ENCODE measurements at regions not wholly inside any gene's neighbourhood (a gene's known extent, or its start where the extent isn't known, plus 50 kb on each side); places are given as distances from the start of the nearest gene placed in this dataset.

- Histone ChIP-seq H3K79me2 (ENCODE audit: insufficient read depth, low read depth) (no peaks in the 10 kb centered on the region), H3K4me1 (ENCODE audit: low read depth, poor library complexity, severe bottlenecking) (no peaks in the 10 kb centered on the region), H2AFZ (ENCODE audit: low read depth) (no peak overlapping the region), H3K4me2 (no peak overlapping the region), H3K4me3 (IDR thresholded peaks at IDR 0.05; ENCODE audit: insufficient read depth, low read depth, low read length) (no peak overlapping the region), H3K27me3 (ENCODE audit: insufficient read depth, low read depth) (no peaks in the 10 kb centered on the region), H3K36me3 (ENCODE audit: insufficient read depth) (no peaks in the 10 kb centered on the region), H3K9ac (no peak overlapping the region), H3K27ac (no peak overlapping the region), H4K20me1 (ENCODE audit: insufficient read depth) (no peaks in the 10 kb centered on the region)
- no peak for TF ChIP-seq CTCF (conservative IDR thresholded peaks at IDR 0.05; ENCODE audit: low read depth, low read length)
Measured at GRCh38 chr4:181265370-181265769, 977.8 kb upstream of the TENM3 start.

- TF ChIP-seq CTCF (conservative IDR thresholded peaks at IDR 0.05; ENCODE audit: low read depth, low read length): no peak
- no peak overlapping the region for H3K27ac ChIP-seq
- H2AFZ ChIP-seq (ENCODE audit: low read depth): no peak overlapping the region
- no peak overlapping the region for H3K4me2 ChIP-seq
- no peaks in the 10 kb centered on the region for H3K36me3 ChIP-seq (ENCODE audit: insufficient read depth)
- no peak overlapping the region for H3K9ac ChIP-seq
- no peaks in the 10 kb centered on the region for H3K4me1 ChIP-seq (ENCODE audit: low read depth, poor library complexity, severe bottlenecking)
- H4K20me1 ChIP-seq (ENCODE audit: insufficient read depth): no peaks in the 10 kb centered on the region
- no peaks in the 10 kb centered on the region for H3K79me2 ChIP-seq (ENCODE audit: insufficient read depth, low read depth)
- H3K27me3 ChIP-seq (ENCODE audit: insufficient read depth, low read depth): no peaks in the 10 kb centered on the region
- H3K4me3 ChIP-seq (IDR thresholded peaks at IDR 0.05; ENCODE audit: insufficient read depth, low read depth, low read length): no peak overlapping the region
Measured at GRCh38 chr4:181271116-181271640, 972.0 kb upstream of the TENM3 start.

GRCh38 chr4:181272422-181272821, 970.8 kb upstream of the TENM3 start:
- Histone ChIP-seq H3K4me3 (IDR thresholded peaks at IDR 0.05; ENCODE audit: insufficient read depth, low read depth, low read length) (no peak overlapping the region), H4K20me1 (ENCODE audit: insufficient read depth) (no peaks in the 10 kb centered on the region), H3K9ac (no peak overlapping the region), H3K27me3 (ENCODE audit: insufficient read depth, low read depth) (no peaks in the 10 kb centered on the region), H2AFZ (ENCODE audit: low read depth) (no peak overlapping the region), H3K4me2 (no peak overlapping the region), H3K79me2 (ENCODE audit: insufficient read depth, low read depth) (no peaks in the 10 kb centered on the region), H3K27ac (no peak overlapping the region), H3K4me1 (ENCODE audit: low read depth, poor library complexity, severe bottlenecking) (no peaks in the 10 kb centered on the region), H3K36me3 (ENCODE audit: insufficient read depth) (no peaks in the 10 kb centered on the region)
- no peak for TF ChIP-seq CTCF (conservative IDR thresholded peaks at IDR 0.05; ENCODE audit: low read depth, low read length)

GRCh38 chr4:181278941-181279340, 964.3 kb upstream of the TENM3 start:
- H3K9ac ChIP-seq: no peak overlapping the region
- H3K4me1 ChIP-seq (ENCODE audit: low read depth, poor library complexity, severe bottlenecking): no peaks in the 10 kb centered on the region
- H3K27me3 ChIP-seq (ENCODE audit: insufficient read depth, low read depth): no peaks in the 10 kb centered on the region
- H4K20me1 ChIP-seq (ENCODE audit: insufficient read depth): no peaks in the 10 kb centered on the region
- no peak overlapping the region for H3K4me2 ChIP-seq
- no peaks in the 10 kb centered on the region for H3K79me2 ChIP-seq (ENCODE audit: insufficient read depth, low read depth)
- no peak overlapping the region for H3K27ac ChIP-seq
- no peaks in the 10 kb centered on the region for H3K36me3 ChIP-seq (ENCODE audit: insufficient read depth)
- TF ChIP-seq CTCF (conservative IDR thresholded peaks at IDR 0.05; ENCODE audit: low read depth, low read length): no peak
- H2AFZ ChIP-seq (ENCODE audit: low read depth): no peak overlapping the region
- no peak overlapping the region for H3K4me3 ChIP-seq (IDR thresholded peaks at IDR 0.05; ENCODE audit: insufficient read depth, low read depth, low read length)

All from KMS-11 (cell line).